Kidney (tissue), 13 donors: ENCODE measurements at regions not wholly inside any gene's neighbourhood (a gene's known extent, or its start where the extent isn't known, plus 50 kb on each side); places are given as distances from the start of the nearest gene placed in this dataset.

Source experiments
- DNase-seq, 5 donors: peaks; one replicate each; pipeline ENCODE4 v3.0.0-alpha.2; 2013 to 2020
- FAIRE-seq: peaks from 2 replicates; lab custom pipeline; 2012; peaks lifted over from hg19 to GRCh38; lab: Jason Lieb, UNC
- H3K27ac ChIP-seq, 2 donors: one replicate each; pipeline ENCODE4 v1.7.0; 2013; ENCODE audit warnings: low read depth in 2 of 2, low read length in 2 of 2, inconsistent platforms in 1 of 2
- H3K27me3 ChIP-seq: one replicate; pipeline ENCODE4 v1.7.1; 2013; ENCODE audit warnings: low read length, inconsistent platforms; ENCODE audit not compliant: control insufficient read depth, insufficient read depth
- H3K36me3 ChIP-seq, 3 donors: one replicate each; pipeline versions ENCODE4 v1.7.0 to v1.7.1; 2013; ENCODE audit warnings: low read length in 3 of 3, control low read depth in 1 of 3, inconsistent platforms in 1 of 3; ENCODE audit not compliant: insufficient read depth in 3 of 3, control insufficient read depth in 2 of 3
- H3K4me1 ChIP-seq, 3 donors: one replicate each; pipeline versions ENCODE4 v1.7.0 to v1.7.1; 2013; ENCODE audit warnings: low read length in 3 of 3, inconsistent platforms in 1 of 3, low read depth in 1 of 3; ENCODE audit not compliant: control insufficient read depth in 2 of 3, insufficient read depth in 2 of 3
- H3K4me3 ChIP-seq, 3 donors: one replicate each; pipeline versions ENCODE4 v1.7.0 to v1.8.1; 2013; ENCODE audit warnings: low read length in 3 of 3, control low read depth in 1 of 3, inconsistent platforms in 1 of 3
- H3K9ac ChIP-seq, 3 donors: one replicate each; pipeline versions ENCODE4 v1.7.0 to v1.7.1; 2013; ENCODE audit warnings: low read length in 3 of 3, control low read depth in 1 of 3, inconsistent platforms in 1 of 3
- H3K9me3 ChIP-seq, 3 donors: one replicate each; pipeline versions ENCODE4 v1.7.0 to v1.7.1; 2013; ENCODE audit warnings: low read length in 3 of 3, control low read depth in 1 of 3, inconsistent platforms in 1 of 3; ENCODE audit not compliant: control insufficient read depth in 2 of 3, insufficient read depth in 1 of 3
- intact Hi-C: fragments of 100-400 bp; cut with DNase I; formaldehyde crosslinking; loops from one replicate; pipeline ENCODE4 v1.11.1; 2022
- TF ChIP-seq, protein P1 (sequence below): IDR thresholded peaks from 3 replicates; pipeline ENCODE4 v1.5.1; 2012; ENCODE audit warnings: mild to moderate bottlenecking, moderate library complexity, borderline replicate concordance; ENCODE audit not compliant: insufficient read depth; ENCODE audit errors: extremely low read depth
- donor health status: control.
- donor health status: control.
- donor health status: control.
- donor health status: control.
- donor health status: control.
- donor health status: DM: yes; HTN: yes; CAD: no.
- donor health status: Normal renal cell carcinoma (clear cell type).

- H3K4me3 ChIP-seq = peak overlapping the region in 1 of 3 donors; percentile 71
- FAIRE-seq (no peak), DNase-seq (no peak)
- TF ChIP-seq, protein P1, sequence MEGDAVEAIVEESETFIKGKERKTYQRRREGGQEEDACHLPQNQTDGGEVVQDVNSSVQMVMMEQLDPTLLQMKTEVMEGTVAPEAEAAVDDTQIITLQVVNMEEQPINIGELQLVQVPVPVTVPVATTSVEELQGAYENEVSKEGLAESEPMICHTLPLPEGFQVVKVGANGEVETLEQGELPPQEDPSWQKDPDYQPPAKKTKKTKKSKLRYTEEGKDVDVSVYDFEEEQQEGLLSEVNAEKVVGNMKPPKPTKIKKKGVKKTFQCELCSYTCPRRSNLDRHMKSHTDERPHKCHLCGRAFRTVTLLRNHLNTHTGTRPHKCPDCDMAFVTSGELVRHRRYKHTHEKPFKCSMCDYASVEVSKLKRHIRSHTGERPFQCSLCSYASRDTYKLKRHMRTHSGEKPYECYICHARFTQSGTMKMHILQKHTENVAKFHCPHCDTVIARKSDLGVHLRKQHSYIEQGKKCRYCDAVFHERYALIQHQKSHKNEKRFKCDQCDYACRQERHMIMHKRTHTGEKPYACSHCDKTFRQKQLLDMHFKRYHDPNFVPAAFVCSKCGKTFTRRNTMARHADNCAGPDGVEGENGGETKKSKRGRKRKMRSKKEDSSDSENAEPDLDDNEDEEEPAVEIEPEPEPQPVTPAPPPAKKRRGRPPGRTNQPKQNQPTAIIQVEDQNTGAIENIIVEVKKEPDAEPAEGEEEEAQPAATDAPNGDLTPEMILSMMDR = no peak
- H3K36me3 ChIP-seq = no peaks in the 10 kb centered on the region
- no peaks in the 10 kb centered on the region for H3K9me3 ChIP-seq
- H3K27ac ChIP-seq = peak overlapping the region in 1 of 2 donors; percentile 1
- peaks cover 0 to 3% (median 0%) of the 10 kb centered on the region in 3 donors for H3K4me1 ChIP-seq
- H3K27me3 ChIP-seq = no peaks in the 10 kb centered on the region
- H3K9ac ChIP-seq = no peak overlapping the region
- intact Hi-C loops = no loop called here
Observed at GRCh38 chr12:18799561-18799960, 61.6 kb downstream of the CAPZA3 start.

GRCh38 chr12:18805516-18806248 lies 67.8 kb downstream of the CAPZA3 start:
- Histone ChIP-seq H3K36me3 (no peaks in the 10 kb centered on the region), H3K27ac (no peak overlapping the region), H3K4me1 (no peaks in the 10 kb centered on the region), H3K9ac (no peak overlapping the region), H3K27me3 (no peaks in the 10 kb centered on the region), H3K4me3 (no peak overlapping the region), H3K9me3 (no peaks in the 10 kb centered on the region)
- DNase-seq (no peak), FAIRE-seq (no peak)
- TF ChIP-seq, protein P1 = no peak
- intact Hi-C loops = no loop called here

- H3K27me3 ChIP-seq = no peaks in the 10 kb centered on the region
- DNase-seq (no peak), FAIRE-seq (no peak)
- H3K9ac ChIP-seq = no peak overlapping the region
- intact Hi-C loops = no loop called here
- H3K9me3 ChIP-seq = no peaks in the 10 kb centered on the region
- no peak overlapping the region for H3K4me3 ChIP-seq
- H3K36me3 ChIP-seq = no peaks in the 10 kb centered on the region
- no peak overlapping the region for H3K27ac ChIP-seq
- TF ChIP-seq, protein P1 = no peak
- peaks cover 0 to 4% (median 0%) of the 10 kb centered on the region in 3 donors for H3K4me1 ChIP-seq
Observed at GRCh38 chr12:18807714-18808113, 69.8 kb downstream of the CAPZA3 start.

DNA sequence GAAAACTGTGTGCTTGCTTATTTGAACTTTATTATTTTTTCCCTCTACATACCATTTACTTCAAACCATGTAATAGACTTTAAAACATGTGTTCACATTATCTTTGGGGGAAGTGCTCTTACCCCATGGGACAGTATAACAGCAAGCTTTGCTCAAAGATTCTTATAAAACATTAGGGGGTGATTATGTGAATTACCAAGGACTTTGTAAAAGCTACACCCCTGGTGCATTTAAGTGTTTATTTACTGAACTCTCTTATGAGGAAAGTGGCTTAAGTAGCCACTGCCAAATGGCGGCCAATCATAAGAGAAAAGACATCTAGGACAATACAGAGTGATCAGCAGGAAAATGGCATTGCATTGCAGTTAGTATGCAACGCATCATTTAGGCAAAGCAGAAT lies 70.3 kb downstream of the CAPZA3 start:
- no peak for DNase-seq
- Histone ChIP-seq H3K36me3 (no peaks in the 10 kb centered on the region), H3K4me1 (peaks cover 0 to 4% (median 0%) of the 10 kb centered on the region in 3 donors), H3K27ac (no peak overlapping the region), H3K27me3 (no peaks in the 10 kb centered on the region), H3K9me3 (no peaks in the 10 kb centered on the region), H3K9ac (no peak overlapping the region), H3K4me3 (no peak overlapping the region)
- FAIRE-seq = no peak
- TF ChIP-seq, protein P1 = no peak
- intact Hi-C loops = no loop called here
